ENCODE measurements at regions not wholly inside any gene's neighbourhood (a gene's known extent, or its start where the extent isn't known, plus 50 kb on each side); places are given as distances from the start of the nearest gene placed in this dataset.

GRCh38 chr4:110959041-110959643 is 336.3 kb upstream of the PITX2 start:
- peak; percentile 82 for DNase-seq (ENCODE audit: low read depth)

GRCh38 chr4:110961066-110961465 is 338.2 kb upstream of the PITX2 start:
- no peak for DNase-seq (ENCODE audit: low read depth)

- DNase-seq (ENCODE audit: low read depth), result no peak
These were observed 339.7 kb upstream of the PITX2 start for GRCh38 chr4:110962616-110963015.

GRCh38 chr4:110963662-110964280 is 340.9 kb upstream of the PITX2 start:
- peak; percentile 61 for DNase-seq (ENCODE audit: low read depth)

- DNase-seq (ENCODE audit: low read depth), result no peak
These were observed 345.1 kb upstream of the PITX2 start for GRCh38 chr4:110967936-110968335.

GRCh38 chr4:110970642-110971041 is 347.8 kb upstream of the PITX2 start:
- peak; percentile 85 for DNase-seq (ENCODE audit: low read depth)

GRCh38 chr4:110975338-110975737 is 352.5 kb upstream of the PITX2 start:
- no peak for DNase-seq (ENCODE audit: low read depth)

GRCh38 chr4:110977554-110977953 is 354.7 kb upstream of the PITX2 start:
- DNase-seq (ENCODE audit: low read depth), result peak; percentile 67

- DNase-seq (ENCODE audit: low read depth), result no peak
These were observed 355.9 kb upstream of the PITX2 start for GRCh38 chr4:110978761-110979160.

GRCh38 chr4:110982486-110982885 is 359.6 kb upstream of the PITX2 start:
- no peak for DNase-seq (ENCODE audit: low read depth)

- DNase-seq (ENCODE audit: low read depth), result no peak
These were observed 365.8 kb upstream of the PITX2 start for GRCh38 chr4:110988722-110989121.

- DNase-seq (ENCODE audit: low read depth), result no peak
These were observed 366.2 kb upstream of the PITX2 start for GRCh38 chr4:110989125-110989524.

- DNase-seq (ENCODE audit: low read depth), result no peak
These were observed 371.9 kb upstream of the PITX2 start for GRCh38 chr4:110994781-110995180.

GRCh38 chr4:110998320-110998719 is 375.4 kb upstream of the PITX2 start:
- DNase-seq (ENCODE audit: low read depth), result no peak

GRCh38 chr4:111011458-111011857 is 388.6 kb upstream of the PITX2 start:
- no peak for DNase-seq (ENCODE audit: low read depth)

GRCh38 chr4:111013846-111014245 is 391.0 kb upstream of the PITX2 start:
- DNase-seq (ENCODE audit: low read depth), result no peak

- DNase-seq (ENCODE audit: low read depth), result no peak
These were observed 391.7 kb upstream of the PITX2 start for GRCh38 chr4:111014537-111014936.

- no peak for DNase-seq (ENCODE audit: low read depth)
These were observed 393.5 kb upstream of the PITX2 start for GRCh38 chr4:111016416-111016815.

- DNase-seq (ENCODE audit: low read depth), result no peak
These were observed 395.3 kb upstream of the PITX2 start for GRCh38 chr4:111018216-111018615.

- no peak for DNase-seq (ENCODE audit: low read depth)
These were observed 397.6 kb upstream of the PITX2 start for GRCh38 chr4:111020476-111020875.

- no peak for DNase-seq (ENCODE audit: low read depth)
These were observed 398.1 kb upstream of the PITX2 start for GRCh38 chr4:111020961-111021360.

GRCh38 chr4:111022758-111023157 is 399.9 kb upstream of the PITX2 start:
- DNase-seq (ENCODE audit: low read depth), result no peak

GRCh38 chr4:111027526-111027925 is 404.6 kb upstream of the PITX2 start:
- DNase-seq (ENCODE audit: low read depth), result peak; percentile 90

GRCh38 chr4:111028795-111029194 is 405.9 kb upstream of the PITX2 start:
- peak; percentile 50 for DNase-seq (ENCODE audit: low read depth)

Measured in iris pigment epithelial cell (primary cell).